CD4-positive, alpha-beta T cell treated with Interleukin-12 subunit alpha and Interleukin-12 subunit beta, for 1 hour (primary cell): ENCODE measurements at regions not wholly inside any gene's neighbourhood (a gene's known extent, or its start where the extent isn't known, plus 50 kb on each side); places are given as distances from the start of the nearest gene placed in this dataset.

Experiments used
- DNase-seq: peaks from one replicate; pipeline ENCODE4 v3.0.0-alpha.2; 2020

GRCh38 chr11:123253223-123253622 is 58.2 kb upstream of the CLMP start:
- DNase-seq = no peak

GRCh38 chr11:123251657-123252344 is 56.8 kb upstream of the CLMP start:
- DNase-seq = no peak

- no peak for DNase-seq
These were observed 56.0 kb upstream of the CLMP start for GRCh38 chr11:123250892-123251656.

- DNase-seq = no peak
These were observed 54.3 kb upstream of the CLMP start for GRCh38 chr11:123249354-123249753.

GRCh38 chr11:123247813-123248379 is 52.8 kb upstream of the CLMP start:
- DNase-seq = no peak

GRCh38 chr11:123247496-123247799 is 52.4 kb upstream of the CLMP start:
- DNase-seq = no peak

- DNase-seq = peak; percentile 80
These were observed 51.9 kb upstream of the CLMP start for GRCh38 chr11:123246749-123247495.

GRCh38 chr11:123245567-123245966 is 50.5 kb upstream of the CLMP start:
- no peak for DNase-seq
